ENCODE measurements at regions not wholly inside any gene's neighbourhood (a gene's known extent, or its start where the extent isn't known, plus 50 kb on each side); places are given as distances from the start of the nearest gene placed in this dataset.
"Not testable (repeated sequence)": the region's sequence is repeated elsewhere in the genome, so short reads cannot be mapped to it uniquely, and the experiment has no call there.

DNA sequence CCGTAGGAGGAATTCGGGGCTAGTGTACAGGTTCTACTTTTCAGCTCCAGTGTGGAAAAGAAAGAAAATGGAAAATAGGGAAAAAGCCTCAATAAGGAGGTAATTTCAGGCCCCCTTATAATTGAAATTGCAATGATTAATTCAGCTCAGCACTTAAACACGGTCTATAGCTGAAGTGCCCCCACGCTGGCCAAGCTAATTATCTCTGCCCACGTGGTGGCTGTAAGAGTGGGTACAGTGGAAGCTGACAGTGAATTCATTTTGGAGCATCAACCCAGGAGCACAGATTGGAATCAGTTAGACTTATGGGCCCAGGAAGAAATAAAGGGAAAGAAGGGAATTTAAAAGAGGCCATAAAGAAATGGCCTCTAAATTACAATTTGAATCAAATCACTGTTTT lies 631.1 kb upstream of the CPEB2 start:
- DNase-seq (ENCODE audit: low spot score), result no peak

DNA sequence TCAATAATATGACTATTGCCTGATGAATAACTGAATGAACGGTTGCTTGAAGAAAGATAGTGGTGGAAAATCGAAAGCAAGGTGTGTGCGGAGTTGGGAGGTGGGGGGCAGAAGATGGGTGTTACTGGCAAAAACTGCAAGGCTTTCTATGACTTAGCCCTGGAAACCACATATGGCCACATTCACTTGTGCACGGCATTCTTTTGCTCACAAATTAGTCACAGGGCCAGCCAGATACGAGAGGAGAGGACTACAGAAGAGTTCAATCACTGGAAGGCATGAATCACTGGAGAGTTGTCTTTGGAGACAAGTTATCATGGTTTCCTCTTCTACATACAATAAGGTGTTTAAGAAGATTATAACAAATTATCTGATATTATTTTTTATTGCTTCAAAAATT lies 626.5 kb upstream of the CPEB2 start:
- no peak for DNase-seq (ENCODE audit: low spot score)

GRCh38 chr4:14379183-14379582 lies 623.1 kb upstream of the CPEB2 start:
- no peak for DNase-seq (ENCODE audit: low spot score)

DNA sequence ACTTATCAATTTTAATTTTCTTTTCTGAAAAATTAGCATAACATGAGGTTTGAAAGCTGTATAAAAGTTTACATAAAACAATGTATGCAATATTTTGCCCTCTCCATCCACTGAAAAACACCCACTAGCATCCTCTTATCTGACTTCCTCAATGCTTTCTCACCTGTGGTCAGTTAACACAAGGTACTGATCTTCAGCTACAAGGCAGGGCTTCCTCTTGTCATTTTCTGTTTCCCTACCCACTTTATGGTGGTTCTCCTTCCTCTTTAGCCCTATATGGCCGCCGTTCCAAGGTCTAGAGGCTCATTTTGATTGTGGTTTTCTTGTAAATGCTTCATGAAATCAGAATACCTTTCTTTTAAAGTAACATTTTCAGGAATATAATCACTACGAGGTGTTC lies 618.6 kb upstream of the CPEB2 start:
- no peak for DNase-seq (ENCODE audit: low spot score)

DNA sequence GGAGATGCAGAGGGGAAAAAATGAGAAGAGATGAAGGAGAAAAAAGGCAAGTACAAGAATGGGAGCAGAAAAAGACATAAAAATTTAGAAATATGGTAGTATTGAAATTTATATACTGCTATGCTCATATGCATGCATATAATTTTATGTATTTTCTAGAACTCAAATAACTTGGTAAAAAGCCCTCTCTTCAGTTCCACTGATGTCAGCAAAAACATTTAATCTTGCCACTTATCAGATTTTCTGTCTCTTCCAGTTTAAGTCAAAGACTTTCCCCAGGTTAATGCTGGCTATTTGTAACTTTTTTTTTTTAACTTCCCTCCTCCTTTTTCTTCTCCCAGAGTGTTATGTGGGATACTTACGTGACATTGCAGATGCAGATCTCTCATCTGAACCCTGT lies 617.5 kb upstream of the CPEB2 start:
- DNase-seq (ENCODE audit: low spot score), result no peak

GRCh38 chr4:14386196-14386595 lies 616.1 kb upstream of the CPEB2 start:
- no peak for DNase-seq (ENCODE audit: low spot score)

DNA sequence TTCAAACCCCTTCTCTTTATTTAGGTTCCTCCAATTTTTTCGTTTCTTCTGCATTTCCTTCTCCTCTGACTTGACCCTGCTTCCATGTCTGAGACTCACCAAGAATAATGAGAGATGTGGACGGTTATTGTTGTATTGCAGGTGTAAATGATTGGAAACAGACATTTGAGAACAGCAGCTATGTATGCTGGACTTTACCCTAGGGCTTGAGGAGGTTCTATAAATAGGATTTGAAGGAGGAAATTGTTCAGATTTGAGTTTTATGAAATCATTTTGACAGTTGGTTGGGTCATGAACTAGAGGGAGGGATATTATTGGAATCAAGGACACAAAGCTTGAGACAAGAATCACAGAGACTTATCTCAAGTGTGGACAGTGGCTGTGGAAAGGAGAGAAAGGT lies 614.6 kb upstream of the CPEB2 start:
- no peak for DNase-seq (ENCODE audit: low spot score)

DNA sequence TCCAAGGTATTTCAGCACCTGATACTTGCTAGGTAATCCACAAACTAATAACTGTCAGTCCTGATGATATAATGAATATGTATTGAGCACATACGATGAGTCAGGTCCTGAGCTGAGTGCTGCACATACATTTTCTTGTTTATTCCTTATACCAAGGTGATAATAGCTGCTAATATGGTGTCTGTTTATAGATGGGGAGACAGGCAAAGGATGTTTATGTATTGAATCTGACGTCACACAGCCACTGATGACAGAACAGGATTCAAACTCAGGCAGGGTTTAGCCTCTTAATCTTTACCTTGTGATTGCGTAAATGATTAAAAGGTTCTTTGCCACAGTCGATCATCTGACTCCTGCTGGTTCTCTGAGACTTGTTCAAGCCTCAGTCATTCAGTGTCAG lies 609.9 kb upstream of the CPEB2 start:
- no peak for DNase-seq (ENCODE audit: low spot score)

DNA sequence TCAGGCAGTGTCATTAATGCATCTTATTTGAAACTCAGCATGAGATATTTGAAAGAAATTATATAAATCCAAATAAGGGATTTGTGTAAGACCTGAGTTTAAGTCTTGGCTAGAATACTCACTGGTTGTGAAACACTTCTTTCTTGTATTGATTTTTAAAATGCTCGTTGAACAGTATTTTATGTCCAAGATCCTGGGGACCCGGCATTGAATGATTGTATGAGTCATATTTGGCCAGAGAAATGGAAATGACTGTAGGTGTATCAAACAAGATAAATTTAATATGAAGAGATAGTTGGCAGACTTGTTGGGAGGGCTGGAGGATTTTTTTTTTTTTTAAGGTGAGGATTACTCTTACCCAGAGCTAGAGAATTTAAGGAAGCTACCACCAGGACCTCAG lies 606.1 kb upstream of the CPEB2 start:
- no peak for DNase-seq (ENCODE audit: low spot score)

DNA sequence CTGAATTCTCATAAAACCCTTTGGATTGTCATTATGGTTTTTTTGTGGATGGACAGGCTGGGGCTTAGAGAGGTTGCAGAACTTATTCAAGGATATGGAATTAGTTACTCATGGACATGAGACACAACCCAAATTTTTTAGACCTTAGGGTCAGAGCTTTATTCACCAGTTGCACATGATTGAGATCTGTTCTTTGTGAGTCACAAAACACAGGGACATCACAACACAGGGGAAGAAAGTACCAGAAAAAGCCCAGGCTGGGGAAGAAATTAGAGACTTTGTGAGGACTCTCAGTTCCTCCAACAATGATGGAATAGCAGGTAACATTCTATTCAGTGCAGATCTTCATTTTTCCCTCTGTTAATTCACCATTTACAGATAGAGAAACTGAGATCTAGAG lies 602.4 kb upstream of the CPEB2 start:
- no peak for DNase-seq (ENCODE audit: low spot score)

GRCh38 chr4:14400307-14400706 lies 602.0 kb upstream of the CPEB2 start:
- no peak for DNase-seq (ENCODE audit: low spot score)

DNA sequence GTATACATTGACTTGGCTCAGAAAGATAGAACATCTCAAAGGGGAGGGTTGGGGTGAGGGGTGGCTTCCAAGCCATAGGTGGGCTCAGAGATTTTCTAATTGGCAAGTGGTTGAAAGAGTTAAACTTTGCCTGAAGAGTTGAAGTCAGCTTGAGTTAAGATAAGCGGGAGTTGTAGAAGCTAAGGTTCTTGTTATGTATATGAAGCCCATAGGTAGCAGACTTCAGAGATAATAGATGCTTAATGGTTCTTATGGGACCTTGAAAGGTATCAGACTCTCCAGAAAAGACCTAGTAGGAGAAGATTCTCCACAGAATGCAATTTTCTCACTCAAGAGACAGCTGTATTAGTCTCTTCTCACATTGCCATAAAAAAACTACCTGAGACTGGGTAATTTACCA lies 599.1 kb upstream of the CPEB2 start:
- no peak for DNase-seq (ENCODE audit: low spot score)

DNA sequence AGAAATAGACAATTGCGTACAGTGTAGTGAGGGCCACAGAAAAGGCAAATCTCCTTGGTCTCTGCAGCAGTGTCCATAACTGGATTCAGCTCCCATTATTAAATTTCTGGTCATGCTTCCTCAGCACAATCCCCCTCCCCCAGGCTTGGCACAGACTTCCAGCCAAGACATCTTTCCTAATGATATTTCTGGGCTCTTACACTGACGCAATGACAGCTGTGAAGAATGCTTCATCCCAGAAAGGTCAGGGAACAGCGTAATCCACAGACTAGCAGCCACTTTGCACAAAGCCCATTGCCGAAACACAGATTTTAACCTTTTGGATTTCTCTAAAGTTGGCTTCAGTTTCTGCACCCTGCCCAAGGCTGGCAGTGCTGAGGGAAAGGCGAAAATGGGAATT lies 597.6 kb upstream of the CPEB2 start:
- DNase-seq (ENCODE audit: low spot score), result no peak

DNA sequence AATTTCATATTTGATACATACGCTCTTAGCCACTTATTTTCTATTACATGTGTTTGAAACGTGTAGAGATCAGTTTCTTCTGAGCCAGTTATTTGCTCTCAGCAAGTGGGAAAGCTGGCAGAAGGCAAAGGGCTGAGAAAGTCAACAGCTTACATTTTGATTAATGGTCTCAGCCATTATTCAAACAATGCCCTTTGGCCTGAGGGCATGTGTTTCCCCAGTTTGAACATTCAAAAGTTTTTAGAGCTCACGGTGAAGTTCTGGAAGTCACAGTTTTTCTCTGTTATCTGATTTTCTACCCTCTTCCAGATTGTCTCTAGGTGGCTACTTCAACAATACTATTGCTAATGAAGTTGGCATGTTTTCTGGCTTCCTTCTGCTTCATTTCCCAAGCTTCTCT lies 591.8 kb upstream of the CPEB2 start:
- no peak for DNase-seq (ENCODE audit: low spot score)

DNA sequence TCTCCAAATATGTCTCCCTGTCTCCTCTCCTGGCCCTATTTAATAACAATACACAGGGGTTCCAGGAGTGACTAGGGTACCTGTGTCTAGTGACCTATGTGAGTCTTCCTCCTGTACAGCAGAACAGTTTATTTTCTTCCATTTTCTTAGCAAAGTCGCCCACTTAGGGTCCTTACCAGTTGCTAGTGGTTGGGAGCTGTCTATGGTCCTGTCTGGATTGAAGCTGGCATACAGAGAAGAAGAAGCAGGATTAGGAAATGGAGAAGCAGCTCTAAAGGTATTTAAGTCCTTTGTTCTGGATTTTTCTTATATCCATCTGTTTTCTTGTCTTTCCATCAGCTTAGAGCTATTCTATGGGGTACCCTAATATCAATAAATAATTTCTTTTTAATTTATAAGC lies 587.1 kb upstream of the CPEB2 start:
- DNase-seq (ENCODE audit: low spot score), result no peak

- no peak for DNase-seq (ENCODE audit: low spot score)
Measured at GRCh38 chr4:14419516-14419915, 582.8 kb upstream of the CPEB2 start.

DNA sequence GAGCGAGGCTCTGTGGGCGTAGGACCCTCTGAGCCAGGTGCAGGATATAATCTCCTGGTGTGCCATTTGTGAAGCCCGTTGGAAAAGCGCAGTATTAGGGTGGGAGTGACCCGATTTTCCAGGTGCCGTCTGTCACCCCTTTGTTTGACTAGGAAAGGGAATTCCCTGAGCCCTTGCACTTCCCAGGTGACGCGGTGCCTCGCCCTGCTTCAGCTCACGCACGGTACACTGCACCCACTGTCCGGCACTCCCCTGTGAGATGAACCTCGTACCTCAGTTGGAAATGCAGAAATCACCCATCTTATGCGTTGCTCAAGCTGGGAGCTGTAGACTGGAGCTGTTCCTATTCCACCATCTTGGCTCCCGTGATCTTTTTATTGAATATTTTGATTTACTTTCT lies 576.0 kb upstream of the CPEB2 start:
- not testable (repeated sequence) for DNase-seq (ENCODE audit: low spot score)

GRCh38 chr4:14428125-14428524 lies 574.2 kb upstream of the CPEB2 start:
- DNase-seq (ENCODE audit: low spot score), result no peak

DNA sequence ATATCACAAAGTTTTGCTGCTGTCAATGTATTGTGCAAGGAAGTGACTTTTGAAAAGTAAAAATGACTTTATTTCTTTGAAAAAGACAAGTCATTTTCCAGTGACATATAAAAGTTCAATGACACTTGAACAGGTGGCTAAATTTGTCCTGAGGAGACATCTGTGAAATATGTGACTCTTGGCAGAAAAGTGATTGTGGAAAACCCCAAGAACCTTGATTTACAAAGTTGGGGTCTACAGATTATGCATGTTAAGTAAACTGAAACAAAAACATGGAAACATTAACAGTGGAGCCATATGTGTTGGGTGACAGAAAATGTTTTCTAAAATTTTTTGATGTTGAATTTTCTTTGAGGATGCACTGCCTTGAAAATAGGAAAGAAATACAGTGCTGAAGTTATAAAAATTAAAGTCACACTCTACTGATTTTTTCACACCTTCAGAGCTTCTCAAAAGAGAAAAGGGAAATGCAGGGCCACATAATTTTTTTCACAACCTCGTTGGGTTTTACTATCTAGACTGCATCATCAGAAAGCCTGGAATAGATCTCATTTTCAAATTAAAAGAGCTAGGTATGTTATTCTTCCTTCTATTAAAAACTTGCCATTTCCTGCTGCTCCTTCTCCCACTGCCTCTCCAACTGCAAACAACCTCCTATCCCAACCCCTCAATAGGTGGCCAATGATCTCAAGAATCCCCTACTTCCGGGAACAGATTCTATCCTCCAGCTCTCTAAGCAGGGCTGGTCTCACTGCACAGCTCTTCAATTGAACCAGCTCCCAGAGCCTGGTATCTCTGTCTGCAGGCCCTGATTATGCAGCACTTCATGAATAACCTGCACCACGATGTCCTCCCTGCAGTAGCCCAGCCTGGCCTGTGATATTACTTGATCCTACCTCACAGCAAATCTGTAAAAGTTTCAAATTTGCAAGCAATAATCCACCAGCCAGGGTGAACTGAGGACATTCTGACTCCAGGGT lies 570.8 kb upstream of the CPEB2 start:
- no peak for DNase-seq (ENCODE audit: low spot score)

- no peak for DNase-seq (ENCODE audit: low spot score)
Measured at GRCh38 chr4:14434483-14434882, 567.8 kb upstream of the CPEB2 start.

- DNase-seq (ENCODE audit: low spot score), result no peak
Measured at GRCh38 chr4:14434916-14435315, 567.4 kb upstream of the CPEB2 start.

DNA sequence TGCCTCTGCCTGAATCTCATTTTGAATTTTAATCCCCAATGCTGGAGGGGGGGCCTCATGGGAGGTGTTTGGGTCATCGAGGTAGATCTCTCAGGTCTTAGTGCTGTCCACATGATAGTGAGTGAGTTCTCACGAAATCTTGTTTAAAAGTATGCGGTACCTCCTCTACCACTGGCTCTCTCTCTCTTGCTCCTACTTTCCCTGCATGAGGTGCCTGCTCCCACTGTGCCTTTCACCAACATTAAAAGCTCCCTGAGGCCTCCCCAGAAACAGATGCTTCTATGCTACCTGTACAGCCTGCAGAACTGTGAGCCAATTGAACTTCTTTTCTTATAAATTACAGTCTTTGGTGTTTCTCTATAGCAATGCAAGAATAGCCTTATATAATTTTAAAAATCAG lies 560.7 kb upstream of the CPEB2 start:
- DNase-seq (ENCODE audit: low spot score), result no peak

DNA sequence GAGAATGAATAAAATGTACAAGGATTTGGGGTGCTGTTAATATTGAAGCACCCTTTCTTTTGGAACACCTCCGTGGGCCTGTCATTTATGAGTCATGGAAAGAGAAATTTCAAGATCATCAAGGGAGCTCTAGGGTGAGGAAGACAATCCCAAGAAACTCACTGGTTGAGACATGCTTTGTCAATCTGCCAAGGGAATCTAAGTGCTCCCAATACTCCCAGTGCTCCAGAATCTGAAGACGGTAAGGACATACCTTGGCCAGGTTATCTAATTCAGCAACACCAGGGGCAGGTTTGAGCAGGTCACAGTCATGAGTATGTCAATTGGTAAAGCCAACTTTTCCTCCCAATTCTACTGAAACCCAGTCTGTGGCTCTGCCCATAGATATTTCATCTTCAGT lies 556.4 kb upstream of the CPEB2 start:
- no peak for DNase-seq (ENCODE audit: low spot score)

DNA sequence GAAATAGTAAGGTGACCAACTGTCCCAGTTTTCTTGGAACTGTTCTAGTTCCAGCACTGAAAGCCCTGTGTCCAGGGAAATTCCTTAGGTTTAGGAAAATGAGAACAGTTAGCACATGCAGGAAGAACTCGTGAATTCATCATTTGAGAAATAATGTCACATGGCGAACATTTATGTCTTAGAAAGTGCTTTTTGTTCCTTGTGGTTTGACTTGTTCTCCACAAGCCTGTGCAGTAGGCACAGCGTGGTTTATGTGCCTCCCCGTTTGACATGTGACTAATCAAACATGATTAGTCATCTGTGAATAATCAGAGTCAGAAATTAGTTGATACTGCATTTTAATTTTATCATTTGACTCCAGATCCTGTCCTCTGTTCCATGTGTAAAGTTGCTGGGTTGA lies 556.0 kb upstream of the CPEB2 start:
- no peak for DNase-seq (ENCODE audit: low spot score)

All from hematopoietic multipotent progenitor cell treated with erythropoietin and hydrocortisone succinate and interleukin-3 and kit ligand, for 17 days (in vitro differentiated cells).